ENCODE measurements at regions not wholly inside any gene's neighbourhood (a gene's known extent, or its start where the extent isn't known, plus 50 kb on each side); places are given as distances from the start of the nearest gene placed in this dataset.

- H3K27me3 ChIP-seq (ENCODE audit: insufficient read depth, poor library complexity, severe bottlenecking), result no peaks in the 10 kb centered on the region
- no peak overlapping the region for H3K4me3 ChIP-seq (replicated peaks; ENCODE audit: insufficient read depth, low read length)
- H3K27ac ChIP-seq (replicated peaks), result no peak overlapping the region
- no peak for TF ChIP-seq POLR2AphosphoS5 (IDR thresholded peaks at IDR 0.05; ENCODE audit: low read depth)
- TF ChIP-seq SPI1 (IDR thresholded peaks at IDR 0.05; ENCODE audit: borderline replicate concordance, low read depth), result no peak
- no peak for TF ChIP-seq GABPA (IDR thresholded peaks at IDR 0.05; ENCODE audit: low read depth)
- TF ChIP-seq REST (IDR thresholded peaks at IDR 0.05; ENCODE audit: insufficient replicate concordance, low read depth), result no peak
- DNase-seq (ENCODE audit: low read depth in 1 of 2, low spot score in 1 of 2), result no peak
Observed at GRCh38 chr11:41982276-41982675, 522.8 kb upstream of the LRRC4C start.

DNA sequence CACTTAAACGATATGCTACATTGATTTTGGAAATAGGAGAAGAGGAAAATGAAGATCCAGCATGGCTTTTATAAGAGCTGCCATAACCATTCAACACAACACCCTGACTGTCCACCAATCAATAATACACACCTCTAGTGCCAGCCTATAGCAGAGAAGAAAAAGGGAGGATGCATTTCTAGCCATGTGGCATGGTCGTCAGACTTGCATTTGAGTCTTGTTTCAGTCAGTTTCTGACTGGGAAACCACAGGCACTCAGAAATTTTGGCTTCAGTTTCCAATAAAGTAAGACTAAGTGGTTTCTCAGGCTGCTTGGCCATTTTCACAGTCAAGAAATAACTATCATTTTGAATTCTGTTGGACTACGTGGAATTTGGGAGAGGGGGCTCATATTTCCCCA lies 523.5 kb upstream of the LRRC4C start:
- Histone ChIP-seq H3K27ac (replicated peaks) (no peak overlapping the region), H3K27me3 (ENCODE audit: insufficient read depth, poor library complexity, severe bottlenecking) (no peaks in the 10 kb centered on the region), H3K4me3 (replicated peaks; ENCODE audit: insufficient read depth, low read length) (no peak overlapping the region)
- no peak for DNase-seq (ENCODE audit: low read depth in 1 of 2, low spot score in 1 of 2)
- no peak for TF ChIP-seq SPI1 (IDR thresholded peaks at IDR 0.05; ENCODE audit: borderline replicate concordance, low read depth)
- TF ChIP-seq GABPA (IDR thresholded peaks at IDR 0.05; ENCODE audit: low read depth), result no peak
- TF ChIP-seq, protein P1, sequence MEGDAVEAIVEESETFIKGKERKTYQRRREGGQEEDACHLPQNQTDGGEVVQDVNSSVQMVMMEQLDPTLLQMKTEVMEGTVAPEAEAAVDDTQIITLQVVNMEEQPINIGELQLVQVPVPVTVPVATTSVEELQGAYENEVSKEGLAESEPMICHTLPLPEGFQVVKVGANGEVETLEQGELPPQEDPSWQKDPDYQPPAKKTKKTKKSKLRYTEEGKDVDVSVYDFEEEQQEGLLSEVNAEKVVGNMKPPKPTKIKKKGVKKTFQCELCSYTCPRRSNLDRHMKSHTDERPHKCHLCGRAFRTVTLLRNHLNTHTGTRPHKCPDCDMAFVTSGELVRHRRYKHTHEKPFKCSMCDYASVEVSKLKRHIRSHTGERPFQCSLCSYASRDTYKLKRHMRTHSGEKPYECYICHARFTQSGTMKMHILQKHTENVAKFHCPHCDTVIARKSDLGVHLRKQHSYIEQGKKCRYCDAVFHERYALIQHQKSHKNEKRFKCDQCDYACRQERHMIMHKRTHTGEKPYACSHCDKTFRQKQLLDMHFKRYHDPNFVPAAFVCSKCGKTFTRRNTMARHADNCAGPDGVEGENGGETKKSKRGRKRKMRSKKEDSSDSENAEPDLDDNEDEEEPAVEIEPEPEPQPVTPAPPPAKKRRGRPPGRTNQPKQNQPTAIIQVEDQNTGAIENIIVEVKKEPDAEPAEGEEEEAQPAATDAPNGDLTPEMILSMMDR (IDR thresholded peaks at IDR 0.05; ENCODE audit: insufficient read depth, low read length), result no peak
- no peak for TF ChIP-seq REST (IDR thresholded peaks at IDR 0.05; ENCODE audit: insufficient replicate concordance, low read depth)
- TF ChIP-seq POLR2AphosphoS5 (IDR thresholded peaks at IDR 0.05; ENCODE audit: low read depth), result no peak

DNA sequence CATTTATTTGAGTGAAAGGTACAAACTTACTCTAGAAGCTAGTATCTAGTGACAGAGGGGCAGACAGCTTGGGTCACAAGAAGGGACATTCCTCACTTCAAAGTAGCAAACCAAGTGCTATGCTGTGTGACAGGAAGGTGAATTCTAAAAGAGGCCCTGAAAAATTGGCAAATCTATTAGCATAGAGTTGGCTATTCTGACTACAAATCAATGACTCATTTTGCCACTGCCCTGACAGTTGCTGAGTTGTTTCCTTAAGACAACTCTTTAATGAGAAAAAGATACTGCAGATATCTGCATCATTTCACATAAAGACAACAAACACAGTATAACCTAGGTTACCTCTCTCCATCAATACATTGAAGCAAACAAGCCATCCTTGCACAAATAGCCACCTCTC lies 524.0 kb upstream of the LRRC4C start:
- no peak overlapping the region for H3K4me3 ChIP-seq (replicated peaks; ENCODE audit: insufficient read depth, low read length)
- H3K27ac ChIP-seq (replicated peaks), result no peak overlapping the region
- TF ChIP-seq REST (IDR thresholded peaks at IDR 0.05; ENCODE audit: insufficient replicate concordance, low read depth) (no peak), GABPA (IDR thresholded peaks at IDR 0.05; ENCODE audit: low read depth) (no peak), POLR2AphosphoS5 (IDR thresholded peaks at IDR 0.05; ENCODE audit: low read depth) (no peak), SPI1 (IDR thresholded peaks at IDR 0.05; ENCODE audit: borderline replicate concordance, low read depth) (no peak)
- TF ChIP-seq, protein P1 (IDR thresholded peaks at IDR 0.05; ENCODE audit: insufficient read depth, low read length), result no peak
- no peak for DNase-seq (ENCODE audit: low read depth in 1 of 2, low spot score in 1 of 2)
- no peaks in the 10 kb centered on the region for H3K27me3 ChIP-seq (ENCODE audit: insufficient read depth, poor library complexity, severe bottlenecking)
